Brain pericyte (primary cell): ENCODE measurements at regions not wholly inside any gene's neighbourhood (a gene's known extent, or its start where the extent isn't known, plus 50 kb on each side); places are given as distances from the start of the nearest gene placed in this dataset.

Experiments
- DNase-seq: peaks from one replicate; pipeline ENCODE4 v3.0.0-alpha.2; 2012; ENCODE audit warnings: low read depth, low spot score

- no peak for DNase-seq
Observed at GRCh38 chr4:184528713-184529112, 54.4 kb upstream of the IRF2 start.

DNA sequence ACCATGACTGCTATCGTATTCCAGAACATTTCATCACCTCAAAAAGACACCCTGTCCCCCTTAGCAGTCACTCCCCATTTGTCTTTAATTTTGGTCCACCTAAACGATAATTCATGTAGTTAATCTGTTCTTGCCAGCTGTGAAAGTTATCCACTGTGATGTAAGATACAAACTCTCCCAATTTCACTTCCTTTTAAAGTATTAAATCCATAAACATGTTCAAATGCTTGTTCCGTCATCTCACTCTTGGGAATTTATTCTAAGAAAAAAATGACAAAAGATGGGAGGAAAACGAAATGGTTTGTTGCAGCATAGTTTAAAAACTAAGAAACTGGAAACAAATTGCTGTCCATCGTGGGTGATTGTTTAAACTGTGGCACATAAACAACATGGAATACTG is 53.7 kb upstream of the IRF2 start:
- no peak for DNase-seq

GRCh38 chr4:184526228-184526627 is 51.9 kb upstream of the IRF2 start:
- DNase-seq: no peak
